ENCODE measurements at regions not wholly inside any gene's neighbourhood (a gene's known extent, or its start where the extent isn't known, plus 50 kb on each side); places are given as distances from the start of the nearest gene placed in this dataset.

- Histone ChIP-seq H3K79me2 (replicated peaks; ENCODE audit: insufficient read depth) (no peaks in the 10 kb centered on the region), H3F3A (replicated peaks; ENCODE audit: low read depth) (no peaks in the 10 kb centered on the region), H3K4me3 (no peak overlapping the region), H3K4me2 (no peak overlapping the region), H2AFZ (no peak overlapping the region), H3K27me3 (ENCODE audit: insufficient read depth) (no peaks in the 10 kb centered on the region), H3K27ac (ENCODE audit: low read depth) (no peak overlapping the region), H3K4me1 (ENCODE audit: insufficient read depth) (0 out of 2 replicates have a peak, but pooled peaks cover 4% of the 10 kb centered on the region), H3K9me2 (ENCODE audit: insufficient read depth) (peaks cover 8% of the 10 kb centered on the region; the same call in 1 of the 2 replicates), H4K20me1 (replicated peaks; ENCODE audit: insufficient read depth) (no peaks in the 10 kb centered on the region), H3K36me3 (ENCODE audit: insufficient read depth) (no peaks in the 10 kb centered on the region)
- Mint-ChIP-seq H3K4me1 (peaks cover 6% of the 10 kb centered on the region), H3K4me3 (no peak overlapping the region), H3K27ac (no peak overlapping the region), H3K9me3 (peaks cover 11% of the 10 kb centered on the region), H3K27me3 (ENCODE audit: insufficient read depth, low read depth, poor library complexity) (no peaks in the 10 kb centered on the region), H3K36me3 (ENCODE audit: low read depth) (no peaks in the 10 kb centered on the region)
- ATAC-seq, result no peak
- no peak for TF ChIP-seq JUNB (IDR thresholded peaks at IDR 0.05; ENCODE audit: unreplicated experiment)
- TF ChIP-seq POLR2AphosphoS5 (IDR thresholded peaks at IDR 0.05; ENCODE audit: low read depth), result no peak
- no peak for TF ChIP-seq ZNF114 (CRISPR knock-in tag; IDR thresholded peaks at IDR 0.05)
- no peak for TF ChIP-seq NANOG (IDR thresholded peaks at IDR 0.05; ENCODE audit: borderline replicate concordance)
- no peak for TF ChIP-seq ZNF331 (CRISPR knock-in tag; IDR thresholded peaks at IDR 0.05; ENCODE audit: low read depth)
- no peak for TF ChIP-seq ETS1 (IDR thresholded peaks at IDR 0.05)
- TF ChIP-seq REST (IDR thresholded peaks at IDR 0.05; ENCODE audit: unreplicated experiment), result no peak
- TF ChIP-seq EZH2phosphoT487 (IDR thresholded peaks at IDR 0.05; ENCODE audit: unreplicated experiment), result no peak
- TF ChIP-seq EZH2 (IDR thresholded peaks at IDR 0.05; ENCODE audit: low read depth, unreplicated experiment), result no peak
- TF ChIP-seq STAT1 (IDR thresholded peaks at IDR 0.05; ENCODE audit: unreplicated experiment), result no peak
- TF ChIP-seq CTCF (conservative IDR thresholded peaks at IDR 0.05; ENCODE audit: low read depth in 2 of 2), result no peak
- TF ChIP-seq ZNF462 (CRISPR knock-in tag; IDR thresholded peaks at IDR 0.05), result no peak
- TF ChIP-seq CREB1 (CRISPR knock-in tag; IDR thresholded peaks at IDR 0.05; ENCODE audit: low read depth), result no peak
- DNase-seq (ENCODE audit: low spot score), result no peak
These were observed 564.6 kb downstream of the FLRT2 start for GRCh38 chr14:86094512-86094911.

Measured in GM23338 (cell line).